HG03025 (cell line): ENCODE measurements at regions not wholly inside any gene's neighbourhood (a gene's known extent, or its start where the extent isn't known, plus 50 kb on each side); places are given as distances from the start of the nearest gene placed in this dataset.
"Not testable (repeated sequence)": the region's sequence is repeated elsewhere in the genome, so short reads cannot be mapped to it uniquely, and the experiment has no call there.

ENCODE experiments used
- ATAC-seq: cut with Tn5 transposase; IDR thresholded peaks from one replicate; pipeline ENCODE4 v1.9.1; 2021; ENCODE audit warnings: mild to moderate bottlenecking, moderate library complexity; ENCODE audit not compliant: unreplicated experiment, low FRiP score

GRCh38 chr6:166809721-166810120 is 146.6 kb downstream of the RNASET2 start:
- no peak for ATAC-seq

DNA sequence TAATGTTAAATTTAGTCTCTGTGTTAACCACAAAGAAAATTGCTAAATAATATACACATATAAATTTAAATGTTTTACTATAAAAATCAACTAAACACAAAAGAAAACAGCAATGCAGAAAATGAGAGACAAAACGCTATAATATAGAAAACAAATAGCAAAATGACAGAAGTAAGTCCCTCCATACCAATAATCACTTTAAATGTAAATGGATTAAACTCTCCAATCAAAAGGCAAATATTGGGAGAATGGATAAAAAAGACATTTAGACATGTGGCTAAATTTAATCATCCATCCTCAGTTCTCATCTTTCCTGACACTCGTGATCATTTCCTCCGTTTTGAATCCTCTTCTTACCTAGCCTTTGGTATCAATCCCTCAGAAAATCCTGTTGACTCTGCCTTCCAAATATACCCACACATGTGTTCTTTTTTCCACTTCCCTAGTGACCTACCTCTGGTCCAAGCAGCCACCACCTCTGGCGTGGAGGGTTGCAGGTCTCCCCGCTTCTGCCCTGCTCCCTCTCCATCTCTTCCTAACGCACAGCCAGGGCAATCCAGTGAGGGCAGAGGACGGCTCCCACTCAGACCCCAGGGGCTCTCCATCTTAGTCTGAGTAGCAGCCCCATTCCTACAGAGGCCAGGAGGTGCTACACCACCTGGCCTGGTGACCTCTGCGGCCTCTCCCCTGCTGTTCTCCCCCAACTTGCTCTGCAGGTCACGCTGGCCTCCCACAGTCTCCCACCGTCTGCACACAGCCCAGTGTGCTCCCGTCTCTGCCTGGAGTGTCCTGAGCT is 149.2 kb downstream of the RNASET2 start:
- no peak for ATAC-seq

- no peak for ATAC-seq
Measured at GRCh38 chr6:166806217-166806838, 150.0 kb downstream of the RNASET2 start.

GRCh38 chr6:166803471-166803870 is 152.9 kb downstream of the RNASET2 start:
- no peak for ATAC-seq

DNA sequence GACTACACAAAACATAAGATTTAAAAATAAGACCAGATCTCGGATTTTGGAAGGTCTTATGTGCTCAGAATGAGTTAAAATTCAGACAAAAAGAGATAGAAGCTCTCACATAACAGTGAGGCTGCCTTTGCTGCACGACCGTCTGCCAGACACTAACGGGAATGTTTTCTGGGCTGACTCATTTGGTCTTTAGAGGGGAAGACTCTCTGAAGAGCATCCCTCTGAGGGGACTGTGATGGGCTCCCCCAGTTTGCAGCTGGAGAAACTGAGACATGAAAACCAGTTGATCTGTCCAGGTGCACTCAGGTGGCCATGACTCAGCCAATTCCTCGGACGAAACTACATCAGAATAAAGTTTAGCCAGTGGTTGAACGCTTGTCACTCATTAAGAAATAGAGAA is 153.9 kb downstream of the RNASET2 start:
- ATAC-seq, result no peak

DNA sequence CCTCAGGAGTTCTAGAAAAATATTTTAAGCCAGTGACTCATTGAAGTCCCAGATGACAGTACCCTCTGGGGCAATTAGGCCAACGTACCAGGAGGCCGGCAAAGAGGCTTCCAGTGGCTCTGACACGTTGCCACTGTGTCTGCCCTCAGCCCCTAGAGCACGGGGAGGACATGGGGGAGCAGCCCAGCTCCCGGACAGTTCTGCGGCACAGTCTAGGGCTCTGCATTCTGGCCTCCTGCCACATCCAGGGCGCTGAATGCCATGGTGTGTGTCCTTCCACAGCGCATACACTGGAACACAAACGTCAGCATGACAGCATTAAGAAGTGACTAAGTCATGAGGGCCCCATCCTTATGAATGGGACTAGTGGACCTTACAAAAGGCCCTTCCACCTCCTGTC is 156.2 kb downstream of the RNASET2 start:
- no peak for ATAC-seq

GRCh38 chr6:166798652-166799051 is 157.7 kb downstream of the RNASET2 start:
- no peak for ATAC-seq

GRCh38 chr6:166796610-166797009 is 159.7 kb downstream of the RNASET2 start:
- ATAC-seq, result no peak

- ATAC-seq, result no peak
Measured at GRCh38 chr6:166795879-166796278, 160.5 kb downstream of the RNASET2 start.

DNA sequence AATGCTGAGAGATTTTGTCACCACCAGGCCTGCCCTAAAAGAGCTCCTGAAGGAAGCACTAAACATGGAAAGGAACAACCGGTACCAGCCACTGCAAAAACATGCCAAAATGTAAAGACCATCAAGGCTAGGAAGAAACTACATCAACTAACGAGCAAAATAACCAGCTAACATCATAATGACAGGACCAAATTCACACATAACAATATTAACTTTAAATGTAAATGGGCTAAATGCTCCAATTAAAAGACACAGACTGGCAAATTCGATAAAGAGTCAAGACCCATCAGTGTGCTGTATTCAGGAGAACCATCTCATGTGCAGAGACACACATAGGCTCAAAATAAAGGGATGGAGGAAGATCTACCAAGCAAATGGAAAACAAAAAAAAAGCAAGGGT is 163.8 kb upstream of the RPS6KA2 start:
- ATAC-seq, result not testable (repeated sequence)

- not testable (repeated sequence) for ATAC-seq
Measured at GRCh38 chr6:166788846-166789529, 161.9 kb upstream of the RPS6KA2 start.

DNA sequence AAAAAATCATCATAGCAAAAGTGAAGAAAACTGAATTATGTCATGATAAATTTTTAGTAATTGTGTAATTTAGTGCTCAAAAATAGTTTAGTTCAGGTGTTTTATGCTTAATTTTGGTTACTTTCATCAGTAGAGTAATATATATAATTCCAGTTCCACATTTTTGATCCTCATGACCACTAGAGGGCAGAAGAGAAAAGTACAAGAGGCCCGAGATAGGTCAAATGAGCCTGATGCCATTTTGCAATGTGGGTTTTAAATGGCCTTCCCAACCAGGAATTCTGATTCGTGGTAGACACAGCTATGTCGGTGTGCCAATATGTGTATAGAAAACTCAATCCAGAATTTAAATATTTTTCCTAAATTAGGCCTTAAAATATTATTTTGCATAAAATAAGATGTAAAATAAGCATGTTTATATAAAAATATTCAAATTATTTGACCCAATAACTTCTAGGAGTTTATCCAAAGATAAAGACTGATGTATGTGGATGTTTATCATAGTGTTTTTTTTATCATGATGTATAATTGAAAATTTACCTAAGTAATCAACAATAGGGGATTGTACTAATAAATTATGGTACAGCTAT is 159.7 kb upstream of the RPS6KA2 start:
- ATAC-seq, result no peak

DNA sequence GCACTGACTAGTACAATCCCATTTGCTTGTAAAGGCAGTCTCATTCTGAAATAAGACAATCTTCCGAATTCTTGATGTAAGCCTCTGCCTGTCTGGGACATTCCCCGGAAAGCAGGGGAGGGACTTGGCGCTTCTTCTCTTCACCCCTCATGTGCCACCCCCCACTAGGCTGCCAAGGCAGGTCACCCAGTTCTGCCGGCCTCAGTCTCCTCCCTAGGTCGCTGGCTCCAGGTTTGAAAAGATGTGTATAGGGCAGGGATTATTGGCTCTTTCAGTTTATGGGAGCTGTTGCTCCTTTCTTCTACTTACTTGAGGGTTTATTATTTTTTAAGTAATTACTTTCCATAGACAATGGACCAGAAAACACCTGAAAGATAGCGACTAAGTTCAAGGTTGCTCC is 158.1 kb upstream of the RPS6KA2 start:
- no peak for ATAC-seq

DNA sequence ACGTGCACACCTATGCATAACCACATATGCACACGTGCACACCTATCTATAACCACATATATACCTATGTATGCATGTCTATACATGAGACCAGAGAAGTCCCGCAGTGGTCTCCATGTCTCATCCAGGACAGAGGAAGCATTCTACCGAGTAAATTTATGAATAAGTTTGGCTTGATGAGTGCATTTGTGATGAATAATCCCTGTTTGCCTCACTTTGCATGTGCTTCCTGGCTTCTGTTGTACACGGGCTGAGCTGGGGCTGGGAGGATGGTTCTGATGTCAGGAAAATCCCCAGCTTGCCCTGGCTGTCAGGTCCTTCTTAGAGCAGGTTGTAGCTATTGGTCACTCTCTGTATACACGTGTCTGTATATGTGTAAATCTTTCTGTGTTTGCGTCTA is 157.6 kb upstream of the RPS6KA2 start:
- ATAC-seq, result no peak

GRCh38 chr6:166782520-166782919 is 155.5 kb upstream of the RPS6KA2 start:
- ATAC-seq, result no peak

GRCh38 chr6:166781331-166781730 is 154.3 kb upstream of the RPS6KA2 start:
- ATAC-seq, result no peak

DNA sequence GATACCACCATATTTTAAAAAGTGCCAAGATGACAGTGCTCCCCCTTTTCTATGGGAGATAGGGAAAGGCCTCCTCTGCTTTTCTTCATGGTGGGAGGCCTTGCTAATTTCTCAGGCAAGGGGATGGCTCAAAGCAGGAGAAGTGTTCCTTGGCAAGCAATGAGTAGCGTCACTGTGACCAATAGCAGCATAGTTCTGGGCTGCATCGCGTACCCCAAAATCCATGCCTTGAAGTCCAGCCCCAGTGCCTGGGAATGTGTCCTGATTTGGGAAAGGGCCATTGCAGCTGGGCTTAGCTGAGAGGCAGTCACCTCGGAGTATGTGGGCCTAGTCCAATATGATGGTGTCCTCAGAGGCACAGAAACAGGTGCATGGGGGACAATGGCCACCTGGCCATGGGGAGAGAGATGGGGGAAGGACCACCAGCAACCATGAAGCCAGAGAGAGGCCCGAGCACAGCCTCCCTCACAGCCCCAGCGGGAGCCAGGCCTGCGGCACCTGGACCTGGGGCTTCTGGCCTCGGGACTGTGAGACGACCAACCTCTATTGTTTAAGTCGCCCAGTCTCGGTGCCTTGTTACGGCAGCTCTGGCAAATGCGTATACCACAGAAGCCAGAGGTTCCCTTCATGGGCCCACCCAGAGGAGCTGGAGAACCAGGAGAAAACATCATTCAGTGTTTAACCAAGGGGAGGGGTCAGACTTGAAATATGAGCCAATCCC is 153.1 kb upstream of the RPS6KA2 start:
- no peak for ATAC-seq

- ATAC-seq, result no peak
Measured at GRCh38 chr6:166779381-166779780, 152.3 kb upstream of the RPS6KA2 start.

DNA sequence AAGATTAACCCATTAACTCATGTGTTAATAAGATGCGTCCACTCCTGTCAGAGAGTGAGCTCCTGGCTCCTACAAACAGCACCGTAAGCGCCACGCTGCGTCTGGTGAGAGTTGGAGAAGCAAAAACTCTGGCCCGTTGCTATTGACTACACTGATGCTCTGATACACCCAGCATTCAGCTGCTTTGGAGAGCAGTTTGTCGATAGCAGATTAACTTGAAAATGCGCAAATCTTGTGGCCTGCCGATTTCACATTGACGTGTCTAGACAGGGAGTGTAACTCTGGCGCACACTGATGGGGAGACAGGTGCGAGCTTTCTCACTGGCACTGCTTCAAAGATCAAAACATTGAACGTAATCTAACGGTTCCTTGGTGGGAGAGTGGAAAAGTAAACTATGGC is 151.7 kb upstream of the RPS6KA2 start:
- no peak for ATAC-seq

- no peak for ATAC-seq
Measured at GRCh38 chr6:166778046-166778445, 151.0 kb upstream of the RPS6KA2 start.
